Lower leg skin (tissue), 4 donors: ENCODE measurements at regions not wholly inside any gene's neighbourhood (a gene's known extent, or its start where the extent isn't known, plus 50 kb on each side); places are given as distances from the start of the nearest gene placed in this dataset.

Source experiments
- DNase-seq, 2 donors: peaks; one replicate each; pipeline ENCODE4 v3.0.0-alpha.2; 2019; ENCODE audit warnings: low spot score in 2 of 2
- H3K4me3 ChIP-seq: fragments of 200-600 bp; sonication (generic); 2 replicates; pipeline ENCODE4 v1.5.1; 2017; ENCODE audit warnings: mild to moderate bottlenecking, low read depth; ENCODE audit not compliant: poor library complexity, severe bottlenecking
- POLR2A ChIP-seq, 2 donors: fragments of 450-650 bp; IDR thresholded peaks; one replicate each; pipeline ENCODE4 v1.6.1; 2016 to 2017; ENCODE audit warnings: antibody characterized with exemption in 2 of 2, mild to moderate bottlenecking in 1 of 2, moderate library complexity in 1 of 2
- WGBS, 2 donors: methylation state at CpG; one replicate each; pipeline ENCODE4 v1.1.5; 2018; 5-methylcytosine and 5-hydroxymethylcytosine counted together
- intact Hi-C: fragments of 100-400 bp; cut with DNase I; formaldehyde crosslinking; loops from one replicate; pipeline ENCODE4 v1.15.0; 2023; ENCODE audit warnings: low total_unique reads
- TF ChIP-seq, protein P1 (sequence below), 3 donors: fragments of 450-650 bp; IDR thresholded peaks; one replicate each; pipeline ENCODE4 v1.5.1; 2016; ENCODE audit warnings: antibody characterized with exemption in 3 of 3, mild to moderate bottlenecking in 3 of 3, moderate library complexity in 2 of 3

DNA sequence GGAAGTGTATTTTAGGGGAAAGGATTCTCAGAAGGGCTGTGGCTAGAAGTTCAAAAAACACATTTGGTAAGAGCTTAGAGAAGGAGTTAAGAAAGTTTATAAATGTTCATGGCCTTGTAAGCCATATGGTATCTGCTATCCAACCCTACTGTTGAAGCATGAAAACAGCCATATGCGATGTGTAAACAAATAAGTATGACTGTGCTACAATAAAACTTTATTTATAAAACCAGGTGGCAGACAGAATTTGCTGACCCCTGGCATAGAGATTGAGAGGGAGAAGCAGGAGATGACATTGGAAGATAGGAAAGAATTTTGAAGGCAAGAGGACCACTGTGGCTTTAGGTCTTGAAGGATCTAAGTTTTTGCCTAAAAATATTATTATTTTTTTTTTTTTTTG is 583.5 kb downstream of the DOK5 start:
- no peak for DNase-seq
- no peak for TF ChIP-seq POLR2A (IDR thresholded peaks at IDR 0.05)
- TF ChIP-seq, protein P1, sequence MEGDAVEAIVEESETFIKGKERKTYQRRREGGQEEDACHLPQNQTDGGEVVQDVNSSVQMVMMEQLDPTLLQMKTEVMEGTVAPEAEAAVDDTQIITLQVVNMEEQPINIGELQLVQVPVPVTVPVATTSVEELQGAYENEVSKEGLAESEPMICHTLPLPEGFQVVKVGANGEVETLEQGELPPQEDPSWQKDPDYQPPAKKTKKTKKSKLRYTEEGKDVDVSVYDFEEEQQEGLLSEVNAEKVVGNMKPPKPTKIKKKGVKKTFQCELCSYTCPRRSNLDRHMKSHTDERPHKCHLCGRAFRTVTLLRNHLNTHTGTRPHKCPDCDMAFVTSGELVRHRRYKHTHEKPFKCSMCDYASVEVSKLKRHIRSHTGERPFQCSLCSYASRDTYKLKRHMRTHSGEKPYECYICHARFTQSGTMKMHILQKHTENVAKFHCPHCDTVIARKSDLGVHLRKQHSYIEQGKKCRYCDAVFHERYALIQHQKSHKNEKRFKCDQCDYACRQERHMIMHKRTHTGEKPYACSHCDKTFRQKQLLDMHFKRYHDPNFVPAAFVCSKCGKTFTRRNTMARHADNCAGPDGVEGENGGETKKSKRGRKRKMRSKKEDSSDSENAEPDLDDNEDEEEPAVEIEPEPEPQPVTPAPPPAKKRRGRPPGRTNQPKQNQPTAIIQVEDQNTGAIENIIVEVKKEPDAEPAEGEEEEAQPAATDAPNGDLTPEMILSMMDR (IDR thresholded peaks at IDR 0.05) = no peak
- intact Hi-C loops = no loop called here
- no peak overlapping the region for H3K4me3 ChIP-seq
- 90 to 95% methylated on average over 1 of the region's 1 CpG for WGBS, 2 donors

DNA sequence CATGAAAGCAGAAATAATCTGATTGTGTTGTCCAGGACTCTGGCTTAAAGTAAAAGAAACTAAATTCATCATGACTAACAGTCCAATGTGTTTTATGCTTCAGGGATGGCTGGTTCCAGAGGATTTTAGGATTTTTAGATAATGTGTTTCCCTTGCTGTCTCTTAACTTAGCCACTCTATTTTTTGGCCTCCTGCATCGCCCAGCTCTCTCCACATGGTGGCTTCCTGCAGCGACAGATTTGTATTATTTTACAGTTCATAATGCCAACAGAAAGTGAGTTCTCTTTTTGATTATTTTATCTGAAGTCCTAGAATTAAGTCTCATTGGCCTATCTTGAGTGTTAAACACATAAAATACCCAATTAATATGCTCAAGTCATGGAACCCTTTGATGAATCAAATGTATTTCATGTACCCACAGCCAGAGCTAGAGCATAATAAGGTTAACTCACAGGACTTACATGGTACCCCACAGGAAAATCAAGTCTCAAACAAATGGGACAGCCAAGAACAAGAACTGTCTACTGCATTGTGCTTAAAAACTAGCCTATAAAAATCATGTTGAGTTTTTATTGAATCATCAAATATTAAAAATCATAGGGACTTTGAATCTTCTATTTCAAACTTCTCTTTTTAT is 582.5 kb downstream of the DOK5 start:
- 41 to 57% methylated on average over 2 of the region's 2 CpGs for WGBS, 2 donors
- no peak for DNase-seq
- H3K4me3 ChIP-seq = no peak overlapping the region
- TF ChIP-seq POLR2A (IDR thresholded peaks at IDR 0.05) = no peak
- TF ChIP-seq, protein P1 (IDR thresholded peaks at IDR 0.05) = no peak
- intact Hi-C loops = no loop called here

DNA sequence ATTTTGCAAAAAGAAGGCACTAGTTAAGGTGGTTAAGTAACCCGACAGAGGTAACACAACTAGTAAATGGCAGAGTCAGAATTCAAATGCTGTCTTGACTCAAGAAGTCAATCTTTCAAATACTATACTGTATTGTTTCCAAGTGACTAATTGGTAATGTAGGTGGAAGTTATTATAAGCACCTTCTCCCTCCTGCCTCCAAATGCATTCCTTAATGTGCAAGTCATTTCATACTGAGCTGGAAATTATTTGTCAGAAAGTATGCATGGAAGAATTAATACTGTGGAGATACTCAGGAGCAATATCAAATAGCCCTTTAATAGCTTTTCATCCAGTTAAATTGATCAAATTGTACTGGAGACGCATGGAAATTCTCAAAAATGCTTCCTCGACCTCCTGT is 579.1 kb downstream of the DOK5 start:
- no peak overlapping the region for H3K4me3 ChIP-seq
- WGBS, 2 donors = 82 to 88% methylated on average over 3 of the region's 3 CpGs
- DNase-seq = no peak

DNA sequence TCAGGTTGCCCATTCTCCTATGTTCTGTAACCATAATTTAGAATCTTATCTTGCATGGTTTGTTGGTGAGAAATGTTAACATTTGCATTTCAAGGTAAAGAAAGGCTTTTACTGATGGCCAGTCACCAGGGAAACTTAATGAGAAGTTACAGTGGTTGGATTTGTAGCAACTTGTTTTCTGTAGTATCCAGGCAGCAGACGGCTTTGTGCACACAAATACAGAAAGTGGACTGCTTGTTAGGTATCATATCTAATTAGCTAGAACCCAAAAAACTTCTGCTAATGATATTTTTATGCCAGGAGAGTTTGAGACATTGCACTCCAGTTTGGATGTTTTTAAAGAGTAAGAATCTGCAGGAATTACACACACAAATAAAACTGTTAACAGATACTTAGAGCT is 578.0 kb downstream of the DOK5 start:
- WGBS, 2 donors = 61 to 63% methylated on average over 1 of the region's 1 CpG
- no peak for DNase-seq
- no peak overlapping the region for H3K4me3 ChIP-seq
- intact Hi-C loops = no loop called here
- TF ChIP-seq, protein P1 (IDR thresholded peaks at IDR 0.05) = no peak
- no peak for TF ChIP-seq POLR2A (IDR thresholded peaks at IDR 0.05)

More for the DNA sequence above, 579.1 kb downstream of the DOK5 start:
- TF ChIP-seq, protein P1 (IDR thresholded peaks at IDR 0.05) = no peak
- TF ChIP-seq POLR2A (IDR thresholded peaks at IDR 0.05) = no peak
- intact Hi-C loops = no loop called here

DNA sequence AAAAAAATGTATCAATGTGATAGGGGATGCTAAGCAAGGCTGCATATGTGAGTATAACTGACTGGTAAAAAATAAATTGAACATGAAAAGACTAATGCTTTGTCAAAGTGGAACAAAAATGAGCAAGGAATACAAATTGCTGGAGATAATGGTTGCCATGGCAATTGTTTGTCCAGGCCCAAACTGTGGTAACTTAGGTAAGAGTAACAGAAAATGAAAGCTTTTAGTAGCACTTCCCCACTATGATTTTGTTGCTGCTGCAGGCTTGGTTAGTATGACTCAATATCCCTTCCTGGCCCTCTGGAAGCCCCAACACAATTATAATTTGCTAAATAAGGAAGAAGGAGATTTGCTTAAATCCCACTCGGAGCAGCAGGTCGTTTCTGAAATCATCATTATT is 577.1 kb downstream of the DOK5 start:
- no peak overlapping the region for H3K4me3 ChIP-seq
- intact Hi-C loops = no loop called here
- WGBS, 2 donors = 82 to 84% methylated on average over 2 of the region's 2 CpGs
- DNase-seq = no peak
- TF ChIP-seq, protein P1 (IDR thresholded peaks at IDR 0.05) = no peak
- no peak for TF ChIP-seq POLR2A (IDR thresholded peaks at IDR 0.05)

DNA sequence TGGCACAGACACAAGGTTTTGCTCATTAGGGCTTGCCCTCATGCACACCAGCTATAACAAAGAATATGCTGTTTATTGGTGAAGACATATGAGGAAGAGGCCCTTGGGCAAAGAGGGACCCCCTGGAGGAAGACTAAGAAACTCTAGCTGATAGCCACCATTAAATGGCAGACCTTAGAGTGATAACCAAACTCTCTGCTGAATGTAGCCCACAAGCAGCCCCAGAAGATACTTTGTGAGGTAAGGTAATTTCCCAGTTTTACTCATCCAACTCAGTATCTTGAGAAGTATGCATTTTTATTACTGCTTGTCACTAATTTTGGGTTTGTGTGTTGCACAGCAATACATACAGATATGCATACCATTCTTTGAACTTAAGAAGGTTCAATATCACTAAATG is 563.3 kb downstream of the DOK5 start:
- intact Hi-C loops = no loop called here
- no peak for DNase-seq
- H3K4me3 ChIP-seq = no peak overlapping the region
- TF ChIP-seq, protein P1 (IDR thresholded peaks at IDR 0.05) = no peak
- TF ChIP-seq POLR2A (IDR thresholded peaks at IDR 0.05) = no peak
